HG03469 (cell line): ENCODE measurements at regions not wholly inside any gene's neighbourhood (a gene's known extent, or its start where the extent isn't known, plus 50 kb on each side); places are given as distances from the start of the nearest gene placed in this dataset.

Source experiments
- ATAC-seq: cut with Tn5 transposase; IDR thresholded peaks from one replicate; pipeline ENCODE4 v1.9.1; 2021; ENCODE audit warnings: mild to moderate bottlenecking, moderate library complexity, moderate number of reproducible peaks; ENCODE audit not compliant: unreplicated experiment

DNA sequence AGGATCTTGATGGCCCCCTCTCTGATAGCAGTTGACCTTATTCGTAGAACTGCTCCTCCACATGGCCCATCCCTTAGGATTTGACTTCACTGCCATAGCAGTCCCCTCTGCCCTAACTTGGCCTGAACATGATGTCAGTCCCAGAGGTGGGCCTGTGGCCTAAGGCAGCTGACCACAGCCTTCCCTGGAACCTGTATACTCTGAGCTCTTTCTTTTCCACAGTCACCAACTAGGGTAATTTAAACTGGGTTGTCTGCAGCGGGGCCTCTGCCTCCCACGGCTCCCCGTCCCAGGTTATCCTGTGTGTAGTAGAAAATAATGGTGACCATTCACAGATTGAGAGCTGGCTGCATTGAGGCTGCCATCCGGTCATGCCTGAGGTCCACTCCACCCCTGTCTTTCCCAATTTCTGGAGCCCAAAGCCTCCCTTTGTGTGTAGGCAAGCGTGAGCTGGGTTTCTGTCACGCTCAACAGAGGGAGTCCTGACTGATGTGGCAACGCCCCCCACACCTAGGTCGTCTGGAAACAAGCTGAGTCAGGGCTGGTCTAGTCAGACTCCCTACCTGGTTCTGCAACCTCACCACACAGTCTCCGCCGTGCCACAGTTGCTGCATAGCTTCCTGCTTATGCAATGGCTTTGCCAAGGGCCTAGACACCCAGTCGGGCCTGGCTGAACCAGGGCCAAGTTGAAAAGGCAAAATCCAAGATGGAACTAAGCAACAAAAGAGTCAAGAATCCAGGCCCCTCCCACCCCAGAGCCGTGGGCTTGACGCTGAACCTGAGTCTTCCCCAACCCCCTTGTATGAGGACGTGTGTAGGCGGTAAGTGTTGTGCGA is 284.5 kb downstream of the XXYLT1 start:
- ATAC-seq, result no peak

DNA sequence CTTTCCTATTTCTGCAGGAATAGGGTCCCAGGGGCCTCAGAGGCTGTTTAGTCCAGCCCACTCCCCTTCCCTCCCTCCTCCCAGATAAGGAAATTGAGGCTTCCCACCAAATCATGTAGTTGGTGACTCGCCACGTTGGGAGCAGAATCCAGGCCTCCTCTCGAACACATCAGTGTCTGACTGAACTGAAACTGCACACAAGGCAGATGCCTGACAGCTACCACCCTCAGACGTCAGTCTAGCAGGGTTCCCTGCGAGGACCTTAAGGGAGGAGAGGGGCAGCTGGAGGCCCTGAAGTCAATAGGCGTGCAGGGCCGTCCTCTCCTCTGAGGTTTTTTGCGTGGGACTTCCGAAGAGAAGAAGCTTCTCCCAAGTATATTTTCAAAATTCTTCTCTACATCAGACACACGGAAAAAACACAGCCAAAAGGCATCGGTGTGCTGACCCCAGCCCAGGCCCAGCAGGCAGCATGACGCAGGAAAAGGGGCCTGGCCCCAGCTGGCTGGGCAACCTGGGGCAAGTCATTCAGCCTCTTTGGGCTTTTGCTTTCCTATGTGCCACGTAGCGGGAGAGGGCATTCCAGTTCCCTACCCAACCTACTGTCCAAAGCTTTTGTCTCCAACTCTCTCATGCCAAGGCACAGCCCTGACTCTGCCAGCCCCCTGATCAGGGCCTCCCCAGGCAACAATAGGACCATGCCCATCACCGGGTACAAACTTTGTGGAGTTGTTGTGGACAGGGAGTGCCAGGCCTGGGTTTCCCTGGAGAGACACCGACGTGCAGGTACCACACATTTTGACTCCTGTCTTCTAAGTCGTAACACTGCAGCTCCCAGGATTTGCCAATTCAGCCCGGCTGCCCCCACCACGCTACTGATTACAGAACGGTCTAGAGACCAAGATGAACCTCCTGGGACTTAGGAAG is 283.1 kb downstream of the XXYLT1 start:
- no peak for ATAC-seq

DNA sequence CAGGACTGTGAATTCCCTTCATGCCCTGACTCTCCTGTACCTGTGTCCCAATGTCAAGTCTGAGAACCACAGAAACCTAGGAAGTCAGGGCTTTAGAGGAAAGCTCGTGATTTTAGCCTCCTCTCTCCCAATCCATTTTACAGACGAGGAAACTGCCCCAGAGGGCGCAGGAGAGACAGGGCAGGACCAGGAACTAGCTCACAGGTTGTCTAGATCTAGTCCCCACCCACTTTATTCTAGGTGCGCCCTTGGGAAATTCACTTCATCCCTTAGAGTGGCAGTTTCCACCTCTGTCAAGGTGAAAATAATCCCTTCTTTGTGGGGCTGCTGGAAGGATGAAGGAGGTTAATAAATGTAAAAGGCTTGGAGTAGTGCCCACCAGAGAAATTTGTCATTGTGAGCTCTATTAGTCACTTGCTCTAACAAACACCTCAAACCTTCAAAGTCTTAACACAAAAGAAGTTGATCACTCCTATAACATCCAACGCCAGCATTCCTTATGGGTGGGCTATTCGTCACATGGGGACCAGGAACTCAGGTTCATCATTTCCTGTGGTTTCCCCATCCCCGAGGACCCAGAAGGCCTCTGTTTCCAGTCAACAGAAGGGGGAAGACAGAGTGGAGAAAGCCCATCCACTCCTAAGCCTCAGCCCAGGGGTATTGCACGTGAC is 282.3 kb downstream of the XXYLT1 start:
- no peak for ATAC-seq

DNA sequence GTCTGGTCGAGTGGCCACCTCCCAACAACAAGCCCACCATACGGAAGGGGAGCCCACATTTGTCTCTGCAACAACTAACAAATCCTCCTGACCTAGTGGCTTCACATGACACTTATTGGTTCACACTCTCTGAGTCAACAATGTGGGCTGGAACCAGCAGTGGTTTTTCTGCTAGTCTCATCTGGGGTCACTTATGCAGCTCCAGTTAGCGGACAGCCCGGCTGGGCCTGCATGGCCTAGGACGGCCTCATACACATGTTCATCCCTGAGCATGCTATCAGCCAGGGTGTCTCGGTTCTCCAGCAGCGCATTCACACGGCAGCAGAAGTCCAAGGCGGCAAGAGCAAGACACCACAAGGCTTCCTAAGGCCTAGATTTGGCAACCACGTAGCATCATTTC is 281.7 kb downstream of the XXYLT1 start:
- ATAC-seq, result no peak

DNA sequence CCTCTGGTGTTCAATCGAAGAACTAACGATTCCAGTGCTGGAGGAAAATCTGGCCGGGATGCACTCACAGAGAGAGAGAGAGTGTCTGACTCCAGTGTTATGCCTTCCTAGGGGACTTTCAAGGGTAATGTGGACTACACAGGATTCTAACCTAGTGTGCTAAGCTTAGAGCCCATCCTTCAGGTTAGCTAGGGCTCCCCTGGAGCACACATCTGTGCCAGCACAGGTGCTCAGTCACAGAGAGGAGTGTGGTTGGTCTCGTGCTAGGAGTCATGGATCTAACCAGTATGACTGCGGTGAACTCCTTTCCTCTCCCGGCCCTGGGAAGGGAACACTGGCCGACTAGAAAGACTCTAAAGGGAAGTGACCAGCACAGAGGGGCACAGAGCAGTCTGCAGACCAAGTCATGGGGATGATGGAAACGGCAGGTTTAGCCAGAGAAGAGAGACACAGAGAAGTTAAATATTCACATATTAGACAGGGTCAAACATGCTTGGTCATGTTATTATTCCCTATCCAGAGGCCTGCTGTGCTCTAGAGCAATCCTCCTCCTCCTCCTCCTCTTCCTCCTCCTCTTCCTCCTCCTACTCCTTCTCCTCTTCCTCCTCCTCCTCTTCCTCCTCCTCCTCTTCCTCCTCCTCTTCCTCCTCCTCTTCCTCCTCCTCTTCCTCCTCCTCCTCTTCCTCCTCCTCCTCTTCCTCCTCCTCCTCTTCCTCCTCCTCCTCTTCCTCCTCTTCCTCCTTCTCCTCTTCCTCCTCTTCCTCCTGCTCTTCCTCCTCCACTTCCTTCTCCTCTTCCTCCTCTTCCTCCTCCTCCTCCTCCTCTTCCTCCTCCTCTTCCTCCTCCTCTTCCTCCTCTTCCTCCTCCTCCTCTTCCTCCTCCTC is 280.3 kb downstream of the XXYLT1 start:
- no peak for ATAC-seq

DNA sequence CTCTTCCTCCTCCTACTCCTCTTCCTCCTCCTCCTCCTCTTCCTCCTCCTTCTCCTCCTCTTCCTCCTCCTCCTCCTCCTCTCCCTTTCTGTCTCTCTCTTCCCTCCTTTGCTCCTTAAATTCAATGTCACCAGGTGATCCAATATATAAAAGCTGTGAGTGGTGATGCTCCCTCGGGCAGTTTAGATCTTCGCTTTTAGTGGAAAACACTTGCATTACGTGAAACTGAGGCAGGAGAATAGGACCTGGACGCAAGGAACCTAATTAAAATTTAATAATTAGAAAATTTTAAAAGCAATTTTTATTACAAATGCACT is 279.7 kb downstream of the XXYLT1 start:
- no peak for ATAC-seq

DNA sequence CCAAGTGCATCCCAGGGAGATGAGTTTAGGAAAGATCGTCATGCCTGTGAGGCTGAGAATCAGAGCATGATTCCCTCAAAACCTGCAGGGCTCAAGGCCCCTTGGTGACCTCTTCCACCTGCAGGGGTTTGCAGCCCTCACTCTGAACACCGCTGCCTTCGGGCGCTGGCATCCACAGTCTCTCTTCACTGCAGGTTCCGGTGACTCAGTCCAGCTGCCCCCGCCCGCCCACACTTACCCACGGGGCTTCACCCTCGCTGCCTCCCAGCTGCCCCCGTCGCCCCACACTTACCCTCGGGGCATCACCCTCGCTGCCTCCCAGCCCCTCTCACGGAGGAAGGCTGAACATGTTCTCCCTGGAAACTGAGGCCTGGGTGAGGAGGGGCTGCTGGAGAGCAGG is 277.1 kb downstream of the XXYLT1 start:
- no peak for ATAC-seq

DNA sequence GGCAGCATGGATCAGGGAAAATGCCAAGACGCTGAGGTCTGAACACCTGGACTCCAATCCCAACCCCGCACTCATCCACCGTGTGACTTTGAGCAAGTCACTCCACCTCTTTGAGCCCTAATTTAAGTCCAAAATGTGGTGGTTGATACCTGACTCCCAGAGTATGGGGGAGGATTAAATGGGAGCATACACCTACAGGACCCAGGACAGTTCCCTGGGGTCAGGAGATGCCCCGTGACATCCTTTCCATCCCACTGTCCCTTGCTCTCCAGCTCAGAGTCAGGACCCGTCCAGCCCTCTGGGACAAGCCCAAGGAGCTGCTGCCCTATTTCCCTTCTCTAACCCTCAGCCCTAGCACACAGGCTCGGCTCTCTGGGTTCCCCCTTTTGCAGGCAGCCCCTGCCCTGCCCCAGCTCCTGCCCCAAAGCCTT is 276.4 kb downstream of the XXYLT1 start:
- no peak for ATAC-seq

DNA sequence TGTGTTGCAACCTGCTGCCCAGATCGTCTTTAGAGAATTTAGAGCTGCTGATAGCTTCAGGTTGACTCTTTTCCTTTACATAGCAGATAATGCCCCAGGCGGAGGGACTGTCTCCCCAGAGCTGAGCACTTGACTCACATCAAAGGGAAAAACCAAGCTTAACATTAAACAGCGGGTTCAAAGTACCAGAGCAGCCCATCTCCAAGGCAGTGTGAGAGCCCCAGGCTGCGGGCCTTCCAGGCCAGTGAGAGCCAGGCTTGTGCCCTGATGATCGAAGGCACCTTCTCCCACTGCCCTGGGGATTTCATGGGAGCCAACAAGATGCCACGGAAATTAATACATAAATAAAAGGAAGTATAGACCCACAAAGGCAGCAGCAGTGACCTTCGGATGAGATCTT is 275.6 kb downstream of the XXYLT1 start:
- no peak for ATAC-seq

DNA sequence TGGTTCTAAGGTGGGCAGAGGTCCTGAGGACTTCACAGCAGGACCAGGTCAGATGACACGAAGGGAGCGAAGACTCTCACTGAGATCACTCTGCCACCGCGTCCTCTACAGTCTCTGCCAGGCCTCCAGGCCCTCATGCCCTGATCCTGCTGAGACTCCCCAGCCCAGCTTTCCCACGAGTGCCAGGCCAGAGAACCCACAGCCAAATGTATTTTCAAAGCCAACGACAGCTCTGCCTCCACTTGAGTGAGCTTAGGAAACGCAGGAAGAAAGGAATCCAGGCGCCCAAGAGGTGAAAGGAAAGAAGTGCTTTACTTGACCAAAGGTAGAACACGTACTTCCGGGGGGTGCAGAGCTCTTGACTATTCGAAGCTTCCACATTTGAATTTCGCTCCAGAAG is 275.0 kb downstream of the XXYLT1 start:
- no peak for ATAC-seq

DNA sequence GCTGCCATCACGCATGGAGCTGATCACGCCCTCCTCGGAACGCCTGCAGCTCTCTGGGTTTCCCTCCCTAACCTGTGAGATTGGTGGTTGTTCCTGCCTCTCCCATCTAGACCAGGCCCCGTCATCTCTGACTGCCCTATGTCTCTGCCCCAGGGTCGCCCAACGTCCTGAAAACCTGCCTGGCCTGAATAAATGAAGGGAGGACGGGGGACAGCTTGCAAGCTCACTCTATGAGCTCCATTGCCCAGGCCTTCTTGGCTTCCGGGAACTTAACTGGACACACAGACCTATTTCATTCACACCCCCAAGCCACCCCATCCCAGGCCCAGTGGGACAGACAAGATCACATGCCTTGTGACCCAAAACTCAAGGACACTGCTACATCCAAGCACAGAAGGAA is 274.2 kb downstream of the XXYLT1 start:
- no peak for ATAC-seq

DNA sequence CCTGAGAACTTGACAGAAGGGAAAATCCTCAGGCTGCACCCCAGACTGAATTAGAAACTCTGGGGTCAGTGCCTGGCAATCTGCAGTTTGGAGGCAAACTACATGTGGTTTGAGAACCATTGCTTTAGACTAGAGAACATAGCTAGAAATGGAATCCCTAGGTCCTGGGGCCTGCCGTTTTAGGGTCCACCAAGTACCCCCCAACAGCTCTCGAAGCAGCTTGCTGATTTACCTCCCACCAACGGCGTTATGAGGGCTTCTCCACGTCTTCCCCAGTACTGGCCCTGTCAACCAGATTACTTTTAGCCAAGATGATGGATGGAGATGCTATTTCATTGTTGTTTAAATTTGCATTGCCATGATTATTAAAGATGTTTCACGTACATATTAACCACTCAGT is 272.5 kb downstream of the XXYLT1 start:
- ATAC-seq, result no peak

DNA sequence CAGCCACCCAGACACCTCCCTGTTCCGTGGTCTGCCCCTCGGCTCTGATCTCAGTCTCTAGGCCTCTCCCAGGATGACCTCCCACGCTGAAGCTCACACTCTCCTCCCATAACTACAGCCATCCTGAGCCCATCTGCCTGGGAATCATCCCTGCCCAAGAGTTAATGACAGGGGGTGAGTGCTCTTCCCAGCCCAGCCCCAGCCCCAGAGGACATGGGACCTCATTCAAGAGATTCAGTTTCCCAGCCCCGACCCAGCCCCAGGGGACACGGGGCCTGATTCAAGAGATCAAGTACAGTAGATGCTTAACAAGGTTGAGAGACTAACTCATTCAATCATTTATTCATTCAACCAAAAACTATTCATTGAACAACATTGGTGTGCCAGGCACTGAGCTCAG is 272.0 kb downstream of the XXYLT1 start:
- no peak for ATAC-seq

DNA sequence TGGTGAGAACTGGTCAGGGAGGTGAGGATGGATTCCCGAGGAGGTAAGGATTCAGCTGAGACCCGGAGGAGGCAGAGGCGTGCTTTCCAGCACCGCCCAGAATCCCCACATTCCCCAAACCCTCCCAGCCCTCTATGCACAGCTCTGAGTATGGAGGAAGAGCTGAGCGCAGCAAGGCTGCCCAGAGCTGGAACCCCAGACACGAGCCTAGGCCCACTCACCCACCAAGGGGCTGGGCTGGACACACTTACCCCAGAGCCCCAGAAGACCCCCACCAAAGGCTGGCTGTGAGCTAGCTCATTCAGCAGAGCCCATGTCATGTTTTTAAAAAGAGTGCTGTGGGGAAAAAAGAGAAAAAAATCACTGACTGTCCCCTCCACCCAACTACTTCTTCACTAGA is 271.5 kb downstream of the XXYLT1 start:
- no peak for ATAC-seq

DNA sequence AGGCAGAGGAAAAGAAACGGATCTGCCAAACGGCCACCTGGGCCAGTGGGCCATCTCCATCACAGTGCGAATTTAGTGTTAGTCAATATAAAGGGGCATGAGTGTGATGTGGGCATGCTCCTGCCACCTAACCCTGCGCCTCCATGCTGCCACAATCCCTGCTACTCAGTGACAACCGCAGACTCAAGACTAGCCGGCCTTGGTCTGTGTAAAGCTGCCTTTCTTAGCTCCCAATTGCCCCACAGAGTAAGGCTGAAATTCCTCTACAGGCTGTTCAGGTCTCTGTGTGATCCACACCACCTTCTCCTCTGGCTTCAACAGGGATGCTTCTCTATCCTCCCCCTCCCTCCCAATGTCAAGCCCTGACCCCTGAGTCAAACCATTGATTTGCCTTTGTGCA is 269.7 kb downstream of the XXYLT1 start:
- no peak for ATAC-seq

DNA sequence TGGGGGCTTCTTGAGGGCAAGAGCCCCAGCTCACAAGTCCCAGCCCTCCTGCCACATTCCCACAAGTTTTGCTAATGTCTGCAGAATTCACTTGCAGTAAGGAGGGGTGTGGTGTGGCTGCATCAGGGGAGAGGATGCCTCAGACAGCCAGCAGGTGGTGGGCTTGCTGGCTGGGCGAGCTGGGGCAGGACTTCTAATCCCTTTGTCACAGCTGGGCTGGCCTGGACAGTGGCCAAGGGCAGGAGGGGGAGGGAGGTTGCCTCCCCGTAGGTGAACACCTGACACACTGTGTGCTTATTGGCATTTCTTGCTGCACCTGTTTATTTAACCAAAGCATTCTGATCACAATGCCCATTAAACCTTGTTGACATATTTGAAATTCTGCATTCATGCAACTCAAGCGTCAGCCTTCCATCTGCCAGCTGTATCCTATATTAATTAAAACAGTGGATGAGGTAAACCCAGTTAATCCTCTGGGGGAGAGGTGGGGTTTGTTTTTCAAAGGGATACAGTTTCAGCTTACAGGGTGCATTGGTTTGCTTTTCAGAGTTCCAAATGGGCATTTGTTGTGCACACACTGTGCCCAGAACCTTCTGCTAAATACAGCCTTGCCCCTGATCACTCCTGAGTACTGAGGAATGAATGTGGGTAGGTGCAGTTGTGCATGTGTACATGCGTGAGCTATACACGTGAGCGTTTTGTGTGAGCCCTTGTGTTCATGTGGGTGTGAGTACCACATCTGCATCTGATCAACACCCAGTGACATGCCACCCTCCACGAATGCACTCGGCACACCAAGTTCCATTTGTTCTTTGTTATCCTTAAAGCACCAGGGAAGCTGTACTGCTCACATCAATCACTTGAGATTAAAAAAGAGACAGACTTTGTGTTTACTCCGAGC is 268.7 kb downstream of the XXYLT1 start:
- no peak for ATAC-seq

DNA sequence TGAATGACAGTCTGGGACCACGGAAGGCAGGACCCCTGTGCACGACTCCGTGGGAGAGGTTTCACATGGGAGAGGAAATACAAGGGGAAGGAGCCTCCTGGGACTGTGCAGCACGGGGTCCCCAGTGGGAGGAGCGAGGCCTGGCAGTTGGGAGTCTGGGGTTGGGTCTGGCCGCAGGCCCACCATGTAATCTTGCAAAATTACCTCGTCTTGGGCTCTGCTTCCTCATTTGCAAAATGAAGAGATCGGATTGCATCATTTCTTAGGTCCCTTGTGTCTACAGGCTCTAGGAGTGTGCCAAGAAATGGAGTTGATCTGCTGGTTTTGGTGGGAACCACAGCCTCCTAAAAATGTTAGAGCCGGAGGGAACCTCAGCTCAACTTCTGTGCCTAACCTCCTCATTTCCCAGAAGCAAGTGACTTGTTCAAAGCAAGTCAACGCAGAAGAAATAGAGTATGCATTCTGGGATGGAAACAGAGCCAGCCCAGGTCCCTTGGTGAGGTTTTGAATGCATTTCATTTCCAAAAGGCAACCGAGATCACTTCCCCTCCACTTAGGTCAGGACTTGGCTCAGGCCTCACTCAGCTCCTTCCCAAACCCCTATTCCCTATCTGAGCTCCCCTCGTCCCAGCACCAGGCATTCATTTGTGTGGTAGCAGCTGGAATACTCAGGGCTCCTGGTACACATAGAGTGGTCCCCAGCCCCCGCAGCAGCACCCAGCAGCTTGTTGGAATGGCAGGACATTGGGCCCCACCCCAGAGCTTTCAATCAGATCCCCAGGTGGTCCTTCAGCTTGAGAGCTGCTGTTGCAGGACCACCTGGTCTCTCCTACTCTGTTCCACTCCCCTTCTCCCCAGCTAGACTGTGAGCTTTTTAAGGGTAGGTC is 267.7 kb downstream of the XXYLT1 start:
- ATAC-seq, result no peak

DNA sequence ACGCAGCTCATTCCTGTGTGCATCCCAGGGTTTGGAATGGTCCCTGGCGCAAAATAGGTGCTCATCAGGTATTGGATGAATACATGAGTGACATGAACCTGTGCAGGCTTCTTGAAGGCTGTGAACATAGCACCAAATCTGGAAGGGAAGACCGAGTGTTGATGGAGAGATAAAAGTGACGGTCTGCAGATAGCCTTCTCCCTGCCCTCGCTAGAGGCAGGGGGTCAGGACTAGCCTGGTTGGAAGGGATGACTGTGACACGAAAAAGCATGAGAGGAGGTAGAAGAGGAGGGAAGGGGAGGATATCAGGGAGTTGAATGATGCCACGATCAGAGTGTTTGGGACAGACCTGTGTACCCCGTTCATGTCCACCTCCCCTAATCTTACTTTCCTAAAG is 267.1 kb downstream of the XXYLT1 start:
- ATAC-seq, result no peak
